ENCODE measurements at regions not wholly inside any gene's neighbourhood (a gene's known extent, or its start where the extent isn't known, plus 50 kb on each side); places are given as distances from the start of the nearest gene placed in this dataset.

- DNase-seq = no peak
Measured at GRCh38 chr10:106181501-106181900, 983.0 kb downstream of the SORCS1 start.

GRCh38 chr10:106179430-106179829 is 985.1 kb downstream of the SORCS1 start:
- no peak for DNase-seq

GRCh38 chr10:106175760-106176377 is 988.6 kb downstream of the SORCS1 start:
- DNase-seq = peak; percentile 35

GRCh38 chr10:106173838-106174237 is 990.7 kb downstream of the SORCS1 start:
- DNase-seq = no peak

DNA sequence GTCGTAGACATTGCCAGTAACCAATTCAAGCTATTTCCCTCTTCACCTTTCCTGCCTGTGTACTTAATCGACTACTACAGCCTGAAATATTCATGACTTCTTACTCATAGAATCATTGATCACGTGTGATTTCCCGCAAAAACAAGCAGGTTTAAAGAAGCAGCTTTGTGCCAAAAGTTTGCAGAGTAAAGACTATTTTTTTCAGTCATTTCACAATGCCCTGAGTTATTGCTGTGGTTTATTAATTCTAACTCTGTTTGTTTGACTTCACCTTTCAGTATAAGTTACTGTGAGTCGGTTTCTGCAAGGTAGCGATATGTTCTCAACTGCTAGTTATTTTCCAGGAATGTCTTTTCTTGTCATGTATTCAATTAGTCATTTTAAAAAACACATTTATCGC is 995.3 kb downstream of the SORCS1 start:
- no peak for DNase-seq

GRCh38 chr10:106167946-106168345 is 996.6 kb downstream of the SORCS1 start:
- DNase-seq = no peak

DNA sequence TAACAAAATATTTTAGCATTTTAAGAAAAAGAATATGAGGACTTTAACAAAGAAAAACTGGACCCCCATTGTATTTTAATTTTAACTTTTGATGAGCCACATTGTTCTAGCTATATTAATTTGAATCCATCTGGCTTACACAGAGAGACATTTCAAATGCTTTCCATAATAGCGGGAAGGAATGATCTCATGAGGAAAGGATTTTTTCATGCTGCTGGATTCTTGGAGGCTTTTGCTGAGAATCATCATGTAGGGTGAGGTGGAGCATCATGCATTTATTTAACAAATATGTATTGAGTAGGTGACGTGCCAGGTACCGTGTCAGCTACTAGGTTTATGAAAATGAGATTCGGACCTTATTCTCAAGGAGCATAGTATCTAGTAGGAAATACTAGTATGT is 1006.3 kb downstream of the SORCS1 start:
- peak; percentile 34 for DNase-seq

DNA sequence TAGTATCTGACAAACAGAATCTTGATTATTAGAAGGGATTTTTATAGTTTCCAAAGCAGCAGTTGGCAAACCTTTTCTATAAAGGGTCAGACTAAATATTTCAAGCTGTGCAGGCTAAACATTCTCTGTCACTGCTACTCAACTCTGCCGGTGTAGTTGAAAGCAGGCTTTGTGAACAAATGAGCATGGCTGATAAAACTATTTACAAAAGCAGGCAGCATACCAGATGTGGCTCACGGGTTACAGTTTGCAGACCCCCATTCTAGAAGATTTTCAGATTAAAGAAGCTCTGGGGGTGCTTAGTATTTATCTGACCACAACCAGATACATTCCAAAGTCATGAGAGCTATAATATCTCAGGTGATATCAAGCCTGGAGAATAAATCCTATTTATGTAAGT is 1017.5 kb downstream of the SORCS1 start:
- DNase-seq = peak; percentile 50

DNA sequence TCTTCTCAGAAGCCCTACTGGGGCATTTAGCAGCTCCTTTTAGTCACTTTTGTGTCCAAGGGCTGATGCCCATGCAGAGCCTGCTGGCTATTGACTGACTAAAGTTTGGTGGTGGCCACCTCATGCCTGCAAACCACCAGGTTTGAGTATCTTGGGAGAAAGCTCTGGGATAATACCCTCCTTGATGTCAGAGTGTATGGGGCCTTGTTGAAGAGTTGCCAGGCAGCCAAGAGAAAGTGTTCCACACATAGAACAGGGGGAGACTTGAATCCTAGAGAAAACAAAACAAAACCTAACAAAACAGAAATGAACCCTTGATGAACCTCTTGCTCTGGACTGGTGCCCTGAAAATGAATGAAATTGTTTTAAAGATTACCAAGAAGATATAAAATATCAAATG is 1024.6 kb downstream of the SORCS1 start:
- no peak for DNase-seq

DNA sequence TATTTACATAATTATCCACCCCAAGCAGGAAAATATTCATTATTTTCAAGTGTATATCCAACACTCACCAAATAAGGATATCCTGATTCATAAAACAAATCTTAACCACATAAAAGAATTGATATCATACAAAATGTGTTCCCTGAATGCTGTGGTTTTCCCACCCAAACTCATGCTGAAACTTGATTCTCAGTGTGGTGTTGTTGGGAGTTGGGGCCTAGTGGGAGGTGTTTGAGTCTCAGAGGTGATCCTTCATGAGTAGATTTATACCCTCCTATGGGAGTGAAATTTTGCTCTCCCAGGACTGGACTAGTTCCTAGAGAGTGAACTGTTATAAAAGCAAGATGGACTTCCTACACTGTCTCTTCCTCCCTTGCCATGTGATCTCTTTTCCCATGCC is 1028.3 kb downstream of the SORCS1 start:
- DNase-seq = no peak

- DNase-seq = no peak
Measured at GRCh38 chr10:106134326-106135000, 1030.0 kb downstream of the SORCS1 start.

- DNase-seq = no peak
Measured at GRCh38 chr10:106133451-106133850, 1031.1 kb downstream of the SORCS1 start.

GRCh38 chr10:106132956-106133355 is 1031.5 kb downstream of the SORCS1 start:
- DNase-seq = no peak

DNA sequence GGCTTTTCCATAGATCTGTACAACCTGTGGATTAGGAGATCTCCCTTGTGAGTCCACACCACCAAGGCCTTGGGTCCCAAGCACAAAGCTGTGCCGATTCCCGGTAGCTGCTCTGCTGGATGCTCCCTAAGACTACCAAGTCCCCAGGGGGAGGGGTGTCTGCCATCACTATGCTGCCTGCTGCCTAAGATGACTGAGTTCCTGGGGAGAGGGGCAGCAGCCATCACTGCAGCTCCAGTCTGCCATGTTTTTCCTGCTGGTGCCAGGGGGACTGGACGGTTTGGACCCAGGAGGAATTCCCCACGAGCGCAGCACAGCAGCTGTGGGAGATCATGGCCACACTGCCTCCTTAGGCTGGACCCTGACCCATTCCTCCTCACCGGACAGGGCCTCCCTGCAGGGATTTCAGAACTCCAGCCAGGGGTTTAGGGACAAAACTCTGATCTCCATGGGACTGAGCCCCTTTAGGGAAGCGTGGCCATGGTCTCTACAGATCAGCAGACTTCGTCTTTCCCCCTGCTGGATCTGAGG is 1049.8 kb downstream of the SORCS1 start:
- DNase-seq = no peak

DNA sequence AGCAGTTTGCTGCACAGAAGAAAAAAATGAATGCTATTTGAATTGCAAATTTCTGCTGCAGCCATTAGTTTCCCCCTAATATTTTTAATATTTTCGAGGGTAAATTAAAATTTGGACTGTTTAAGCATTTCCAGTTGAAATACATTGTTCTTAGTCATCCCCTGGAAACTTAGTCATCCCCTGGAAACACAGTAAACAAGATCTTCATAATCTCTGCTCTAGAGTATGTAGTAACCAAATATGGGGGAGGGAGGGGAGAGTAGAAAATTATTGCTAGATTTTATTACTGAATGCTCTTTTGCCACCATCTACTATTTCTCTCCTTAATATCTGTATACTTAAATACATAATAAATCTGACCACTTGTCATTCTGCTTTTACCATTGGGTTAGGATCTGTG is 1053.3 kb downstream of the SORCS1 start:
- no peak for DNase-seq

- DNase-seq = no peak
Measured at GRCh38 chr10:106107706-106108105, 1056.8 kb downstream of the SORCS1 start.

- no peak for DNase-seq
Measured at GRCh38 chr10:106106114-106106513, 1058.4 kb downstream of the SORCS1 start.

GRCh38 chr10:106089855-106090254 is 1074.7 kb downstream of the SORCS1 start:
- no peak for DNase-seq

- no peak for DNase-seq
Measured at GRCh38 chr10:106086391-106086790, 1078.1 kb downstream of the SORCS1 start.

DNA sequence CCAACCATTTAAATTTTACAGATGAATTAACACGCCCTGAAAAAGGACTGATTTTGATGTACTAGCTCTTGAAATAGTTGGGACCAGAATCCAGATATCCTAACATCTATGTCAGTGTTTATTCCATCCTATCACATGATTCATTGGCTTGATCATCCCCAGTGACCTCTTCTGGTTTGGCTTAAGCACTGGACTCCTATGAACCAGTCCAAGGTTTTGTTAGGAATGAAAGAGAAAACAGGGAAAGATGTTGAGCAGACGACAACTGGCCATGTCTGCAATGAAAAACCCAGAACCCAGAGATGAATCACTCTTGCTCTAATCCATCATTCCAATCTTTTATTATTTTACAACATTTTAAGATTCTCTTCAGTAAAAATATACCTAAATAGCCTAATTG is 1080.9 kb downstream of the SORCS1 start:
- DNase-seq = no peak

- DNase-seq = no peak
Measured at GRCh38 chr10:106082865-106083264, 1081.6 kb downstream of the SORCS1 start.

DNA sequence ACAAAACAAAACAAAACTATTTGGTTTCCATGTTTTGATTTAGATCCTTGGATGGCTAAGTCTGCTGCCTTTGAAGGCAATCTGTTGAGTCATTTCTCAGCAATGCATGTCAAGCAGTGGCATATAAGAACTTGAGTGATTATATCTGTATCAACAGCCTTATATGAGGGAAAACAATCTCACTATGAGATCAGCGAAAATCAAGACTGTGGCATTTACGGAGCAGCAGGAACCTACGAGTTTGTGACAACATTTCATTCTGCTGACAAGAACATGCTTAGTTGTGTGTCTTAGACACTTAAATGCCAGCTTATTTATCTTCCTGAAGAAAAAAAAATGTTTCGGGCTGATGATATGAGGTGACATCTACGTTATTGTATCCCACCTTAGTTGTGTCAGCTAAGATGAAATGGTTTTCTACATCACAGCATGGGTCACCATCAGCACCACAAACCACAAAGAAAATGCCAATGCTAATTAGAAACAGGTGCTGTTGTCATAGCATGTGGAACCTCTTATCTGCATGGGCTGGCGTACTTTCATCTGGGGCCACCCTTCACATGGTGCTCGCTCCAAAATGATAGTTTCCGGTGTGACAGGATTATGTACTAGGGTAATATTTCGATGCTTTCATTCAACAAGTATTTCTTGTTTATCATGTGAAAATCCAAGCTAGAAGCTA is 1085.5 kb downstream of the SORCS1 start:
- no peak for DNase-seq

DNA sequence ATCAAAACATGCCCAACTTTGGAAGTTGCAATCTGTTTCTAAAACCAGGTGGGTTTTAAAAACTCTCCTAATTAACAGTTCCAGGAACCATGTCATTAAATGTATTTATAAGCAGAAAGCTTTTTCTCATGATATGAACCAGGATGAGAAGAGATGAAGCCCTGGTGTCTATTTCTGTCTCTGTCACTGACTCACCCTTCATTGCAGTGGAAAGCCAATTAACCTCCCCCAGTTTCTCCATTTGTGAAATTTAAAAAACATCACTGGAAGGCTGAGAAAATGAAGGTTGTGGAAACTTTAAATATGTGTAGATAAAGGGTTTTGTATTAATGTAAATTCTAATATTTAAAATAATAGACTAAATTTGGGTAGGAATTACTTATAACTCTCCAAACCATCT is 1088.0 kb downstream of the SORCS1 start:
- no peak for DNase-seq

DNA sequence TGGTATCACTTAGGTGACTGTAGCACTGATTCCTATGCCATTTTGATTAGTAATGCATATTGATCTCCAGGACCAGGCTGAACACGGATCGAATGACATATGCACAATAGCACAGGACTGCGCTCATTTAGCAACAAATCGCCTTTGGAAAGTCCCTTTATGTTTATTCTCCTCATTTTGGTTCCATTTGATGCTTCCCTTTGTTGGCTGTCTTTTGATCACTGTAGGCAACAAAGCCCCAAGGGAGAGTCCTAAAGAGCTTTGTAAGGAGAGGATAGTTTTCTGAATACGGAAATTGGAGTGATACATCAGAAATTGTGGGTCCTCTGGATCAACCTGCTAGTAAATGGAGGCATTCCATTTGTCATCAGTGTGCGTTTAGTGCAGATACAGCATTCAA is 1111.4 kb downstream of the SORCS1 start:
- no peak for DNase-seq
